ENCODE measurements at regions not wholly inside any gene's neighbourhood (a gene's known extent, or its start where the extent isn't known, plus 50 kb on each side); places are given as distances from the start of the nearest gene placed in this dataset.

- Mint-ChIP-seq H3K4me3 (no peak overlapping the region), H3K9me3 (peaks cover 0 to 3% (median 0%) of the 10 kb centered on the region in 7 donors), H3K4me1 (peaks cover 0 to 3% (median 1%) of the 10 kb centered on the region in 4 donors), H3K36me3 (no peaks in the 10 kb centered on the region), H3K27me3 (peaks cover 4% of the 10 kb centered on the region), H3K27ac (no peak overlapping the region)
- ATAC-seq (ENCODE audit: low read depth in 2 of 2) (no peak), DNase-seq (no peak)
- H3K4me1 ChIP-seq (ENCODE audit: control insufficient read depth, insufficient read depth, low read length, poor library complexity, severe bottlenecking): no peaks in the 10 kb centered on the region
- no peaks in the 10 kb centered on the region for H3K27me3 ChIP-seq (ENCODE audit: control insufficient read depth, insufficient read depth, low read length)
- H3K9me3 ChIP-seq (ENCODE audit: control insufficient read depth in 2 of 2, low read length in 2 of 2): no peaks in the 10 kb centered on the region
- no peaks in the 10 kb centered on the region for H3K36me3 ChIP-seq (ENCODE audit: control insufficient read depth, insufficient read depth, low read length)
- no peak overlapping the region for H3K4me3 ChIP-seq (ENCODE audit: low read depth, low read length)
- no peak overlapping the region for H3K27ac ChIP-seq (ENCODE audit: insufficient read depth, low read length, poor library complexity, severe bottlenecking)
Measured at GRCh38 chr1:230510496-230510895, 84.4 kb upstream of the PGBD5 start.

GRCh38 chr1:230509281-230509977, 83.3 kb upstream of the PGBD5 start:
- Mint-ChIP-seq H3K9me3 (peaks cover 0 to 3% (median 0%) of the 10 kb centered on the region in 7 donors), H3K27me3 (peaks cover 6% of the 10 kb centered on the region), H3K4me1 (peaks cover 0 to 3% (median 1%) of the 10 kb centered on the region in 4 donors), H3K36me3 (no peaks in the 10 kb centered on the region), H3K4me3 (no peak overlapping the region), H3K27ac (no peak overlapping the region)
- no peak for DNase-seq
- Histone ChIP-seq H3K27me3 (ENCODE audit: control insufficient read depth, insufficient read depth, low read length) (no peaks in the 10 kb centered on the region), H3K27ac (ENCODE audit: insufficient read depth, low read length, poor library complexity, severe bottlenecking) (no peak overlapping the region), H3K9me3 (ENCODE audit: control insufficient read depth in 2 of 2, low read length in 2 of 2) (no peaks in the 10 kb centered on the region), H3K4me3 (ENCODE audit: low read depth, low read length) (no peak overlapping the region), H3K36me3 (ENCODE audit: control insufficient read depth, insufficient read depth, low read length) (no peaks in the 10 kb centered on the region), H3K4me1 (ENCODE audit: control insufficient read depth, insufficient read depth, low read length, poor library complexity, severe bottlenecking) (no peaks in the 10 kb centered on the region)
- no peak for ATAC-seq (ENCODE audit: low read depth in 2 of 2)

- Histone ChIP-seq H3K9me3 (ENCODE audit: control insufficient read depth in 2 of 2, low read length in 2 of 2) (no peaks in the 10 kb centered on the region), H3K27ac (ENCODE audit: insufficient read depth, low read length, poor library complexity, severe bottlenecking) (no peak overlapping the region), H3K27me3 (ENCODE audit: control insufficient read depth, insufficient read depth, low read length) (no peaks in the 10 kb centered on the region), H3K36me3 (ENCODE audit: control insufficient read depth, insufficient read depth, low read length) (no peaks in the 10 kb centered on the region), H3K4me3 (ENCODE audit: low read depth, low read length) (no peak overlapping the region), H3K4me1 (ENCODE audit: control insufficient read depth, insufficient read depth, low read length, poor library complexity, severe bottlenecking) (no peaks in the 10 kb centered on the region)
- ATAC-seq (ENCODE audit: low read depth in 2 of 2) (no peak), DNase-seq (no peak)
- H3K36me3 Mint-ChIP-seq: no peaks in the 10 kb centered on the region
- peaks cover 6% of the 10 kb centered on the region for H3K27me3 Mint-ChIP-seq
- H3K9me3 Mint-ChIP-seq: peaks cover 0 to 3% (median 0%) of the 10 kb centered on the region in 7 donors
- no peak overlapping the region for H3K4me3 Mint-ChIP-seq
- peaks cover 0 to 3% (median 1%) of the 10 kb centered on the region in 4 donors for H3K4me1 Mint-ChIP-seq
- peak overlapping the region in 1 of 3 donors; percentile 45 for H3K27ac Mint-ChIP-seq
Measured at GRCh38 chr1:230507666-230508402, 81.7 kb upstream of the PGBD5 start.

- H3K27ac Mint-ChIP-seq: peak overlapping the region in 1 of 3 donors; percentile 2
- no peaks in the 10 kb centered on the region for H3K27me3 ChIP-seq (ENCODE audit: control insufficient read depth, insufficient read depth, low read length)
- no peak overlapping the region for H3K27ac ChIP-seq (ENCODE audit: insufficient read depth, low read length, poor library complexity, severe bottlenecking)
- H3K9me3 ChIP-seq (ENCODE audit: control insufficient read depth in 2 of 2, low read length in 2 of 2): no peaks in the 10 kb centered on the region
- H3K4me1 Mint-ChIP-seq: peaks cover 0 to 3% (median 1%) of the 10 kb centered on the region in 4 donors
- DNase-seq: no peak
- peaks cover 0 to 3% (median 0%) of the 10 kb centered on the region in 7 donors for H3K9me3 Mint-ChIP-seq
- no peak for ATAC-seq (ENCODE audit: low read depth in 2 of 2)
- H3K36me3 Mint-ChIP-seq: no peaks in the 10 kb centered on the region
- H3K4me3 ChIP-seq (ENCODE audit: low read depth, low read length): no peak overlapping the region
- peaks cover 6% of the 10 kb centered on the region for H3K27me3 Mint-ChIP-seq
- H3K4me3 Mint-ChIP-seq: no peak overlapping the region
- no peaks in the 10 kb centered on the region for H3K4me1 ChIP-seq (ENCODE audit: control insufficient read depth, insufficient read depth, low read length, poor library complexity, severe bottlenecking)
- H3K36me3 ChIP-seq (ENCODE audit: control insufficient read depth, insufficient read depth, low read length): no peaks in the 10 kb centered on the region
Measured at GRCh38 chr1:230507236-230507635, 81.1 kb upstream of the PGBD5 start.

DNA sequence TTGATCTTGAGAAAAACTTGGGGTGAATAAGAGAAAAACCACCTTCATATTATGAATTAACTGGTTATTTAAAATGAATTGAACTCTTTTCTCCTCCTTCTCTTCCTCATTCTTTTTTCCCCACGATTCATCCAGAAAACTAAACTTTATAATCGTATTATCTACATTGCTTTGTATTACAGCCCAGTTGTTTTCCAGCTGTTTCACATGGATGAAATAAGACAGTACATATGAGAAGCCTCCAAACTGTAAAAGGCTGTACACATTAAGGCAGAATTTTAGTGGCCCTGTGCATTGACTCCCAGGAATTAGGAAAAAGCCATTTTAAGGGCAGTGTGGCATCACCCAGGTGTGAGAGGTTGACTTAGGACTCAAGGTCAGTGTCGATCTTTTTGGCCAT, 80.3 kb upstream of the PGBD5 start:
- Histone ChIP-seq H3K4me3 (ENCODE audit: low read depth, low read length) (no peak overlapping the region), H3K36me3 (ENCODE audit: control insufficient read depth, insufficient read depth, low read length) (no peaks in the 10 kb centered on the region), H3K9me3 (ENCODE audit: control insufficient read depth in 2 of 2, low read length in 2 of 2) (no peaks in the 10 kb centered on the region), H3K27ac (ENCODE audit: insufficient read depth, low read length, poor library complexity, severe bottlenecking) (no peak overlapping the region), H3K4me1 (ENCODE audit: control insufficient read depth, insufficient read depth, low read length, poor library complexity, severe bottlenecking) (no peaks in the 10 kb centered on the region), H3K27me3 (ENCODE audit: control insufficient read depth, insufficient read depth, low read length) (no peaks in the 10 kb centered on the region)
- H3K36me3 Mint-ChIP-seq: no peaks in the 10 kb centered on the region
- peaks cover 0 to 3% (median 0%) of the 10 kb centered on the region in 7 donors for H3K9me3 Mint-ChIP-seq
- peaks cover 0 to 3% (median 1%) of the 10 kb centered on the region in 4 donors for H3K4me1 Mint-ChIP-seq
- H3K27me3 Mint-ChIP-seq: peaks cover 6% of the 10 kb centered on the region
- H3K27ac Mint-ChIP-seq: no peak overlapping the region
- DNase-seq: no peak
- H3K4me3 Mint-ChIP-seq: no peak overlapping the region
- ATAC-seq (ENCODE audit: low read depth in 2 of 2): no peak

GRCh38 chr1:230504310-230504709, 78.2 kb upstream of the PGBD5 start:
- ATAC-seq (ENCODE audit: low read depth in 2 of 2) (no peak), DNase-seq (no peak)
- peaks cover 6% of the 10 kb centered on the region for H3K27me3 Mint-ChIP-seq
- no peaks in the 10 kb centered on the region for H3K9me3 ChIP-seq (ENCODE audit: control insufficient read depth in 2 of 2, low read length in 2 of 2)
- H3K36me3 ChIP-seq (ENCODE audit: control insufficient read depth, insufficient read depth, low read length): no peaks in the 10 kb centered on the region
- no peak overlapping the region for H3K27ac ChIP-seq (ENCODE audit: insufficient read depth, low read length, poor library complexity, severe bottlenecking)
- H3K27me3 ChIP-seq (ENCODE audit: control insufficient read depth, insufficient read depth, low read length): no peaks in the 10 kb centered on the region
- no peaks in the 10 kb centered on the region for H3K4me1 ChIP-seq (ENCODE audit: control insufficient read depth, insufficient read depth, low read length, poor library complexity, severe bottlenecking)
- no peaks in the 10 kb centered on the region for H3K36me3 Mint-ChIP-seq
- H3K27ac Mint-ChIP-seq: no peak overlapping the region
- H3K9me3 Mint-ChIP-seq: peaks cover 0 to 3% (median 0%) of the 10 kb centered on the region in 7 donors
- H3K4me3 ChIP-seq (ENCODE audit: low read depth, low read length): no peak overlapping the region
- no peak overlapping the region for H3K4me3 Mint-ChIP-seq
- H3K4me1 Mint-ChIP-seq: peaks cover 0 to 3% (median 1%) of the 10 kb centered on the region in 4 donors

DNA sequence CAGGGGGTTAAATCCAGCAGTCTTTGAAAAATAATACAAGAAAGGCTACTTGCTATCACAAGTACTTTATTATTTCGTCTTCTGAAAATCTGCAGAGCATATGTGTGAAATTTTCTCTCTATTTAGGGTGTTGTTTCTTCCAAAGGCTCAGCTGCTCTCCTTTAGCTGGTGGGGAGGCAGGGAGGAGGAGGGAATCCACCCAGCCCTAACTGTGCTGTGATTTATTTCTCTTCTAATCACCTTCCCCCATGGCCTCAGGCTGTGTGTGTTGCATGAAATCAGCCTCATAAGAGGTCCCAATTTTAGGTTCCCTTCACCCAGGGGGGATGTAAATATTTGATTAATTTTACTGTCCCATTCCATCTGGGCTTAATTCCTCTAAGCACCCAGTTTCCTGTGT, 77.6 kb upstream of the PGBD5 start:
- no peaks in the 10 kb centered on the region for H3K27me3 ChIP-seq (ENCODE audit: control insufficient read depth, insufficient read depth, low read length)

More for the DNA sequence above, 77.6 kb upstream of the PGBD5 start:
- H3K9me3 Mint-ChIP-seq: peaks cover 0 to 3% (median 0%) of the 10 kb centered on the region in 7 donors
- H3K27me3 Mint-ChIP-seq: peaks cover 6% of the 10 kb centered on the region
- peaks cover 0 to 3% (median 1%) of the 10 kb centered on the region in 4 donors for H3K4me1 Mint-ChIP-seq
- H3K27ac ChIP-seq (ENCODE audit: insufficient read depth, low read length, poor library complexity, severe bottlenecking): no peak overlapping the region
- ATAC-seq (ENCODE audit: low read depth in 2 of 2) (no peak), DNase-seq (no peak)
- H3K27ac Mint-ChIP-seq: no peak overlapping the region
- no peaks in the 10 kb centered on the region for H3K9me3 ChIP-seq (ENCODE audit: control insufficient read depth in 2 of 2, low read length in 2 of 2)
- H3K4me3 Mint-ChIP-seq: no peak overlapping the region
- no peaks in the 10 kb centered on the region for H3K36me3 ChIP-seq (ENCODE audit: control insufficient read depth, insufficient read depth, low read length)
- H3K4me1 ChIP-seq (ENCODE audit: control insufficient read depth, insufficient read depth, low read length, poor library complexity, severe bottlenecking): no peaks in the 10 kb centered on the region
- H3K4me3 ChIP-seq (ENCODE audit: low read depth, low read length): no peak overlapping the region
- no peaks in the 10 kb centered on the region for H3K36me3 Mint-ChIP-seq

All from CD4-positive, CD25-positive, alpha-beta regulatory T cell (primary cell).